Hepatocyte (in vitro differentiated cells): ENCODE measurements at regions not wholly inside any gene's neighbourhood (a gene's known extent, or its start where the extent isn't known, plus 50 kb on each side); places are given as distances from the start of the nearest gene placed in this dataset.

Experiments
- DNase-seq: peaks from one replicate; pipeline ENCODE4 v3.0.0-alpha.2; 2016; ENCODE audit warnings: low spot score
- H2AFZ ChIP-seq: fragments of 200-600 bp; sonication (generic); 2 replicates; pipeline ENCODE4 v1.6.0; 2016; ENCODE audit warnings: antibody characterized with exemption, mild to moderate bottlenecking
- H3K27ac ChIP-seq: fragments of 200-600 bp; sonication (generic); 2 replicates; pipeline ENCODE4 v1.5.1; 2016; ENCODE audit warnings: mild to moderate bottlenecking
- H3K27me3 ChIP-seq: fragments of 200-600 bp; sonication (generic); 2 replicates; pipeline ENCODE4 v1.6.1; 2016
- H3K36me3 ChIP-seq: fragments of 200-600 bp; sonication (generic); replicated peaks from 2 replicates; pipeline ENCODE4 v1.5.1; 2016; ENCODE audit warnings: low read depth; ENCODE audit not compliant: insufficient read depth
- H3K4me1 ChIP-seq: fragments of 200-600 bp; sonication (generic); 2 replicates; pipeline ENCODE4 v1.5.1; 2016; ENCODE audit warnings: mild to moderate bottlenecking, moderate library complexity; ENCODE audit not compliant: insufficient read depth
- H3K4me2 ChIP-seq: fragments of 200-600 bp; sonication (generic); 2 replicates; pipeline ENCODE4 v1.6.0; 2016
- H3K4me3 ChIP-seq: fragments of 200-600 bp; sonication (generic); 2 replicates; pipeline ENCODE4 v1.5.1; 2016; ENCODE audit warnings: mild to moderate bottlenecking
- H3K79me2 ChIP-seq: fragments of 200-600 bp; sonication (generic); 2 replicates; pipeline ENCODE4 v1.6.0; 2017; ENCODE audit warnings: mild to moderate bottlenecking
- H3K9me2 ChIP-seq: fragments of 200-600 bp; sonication (generic); replicated peaks from 2 replicates; pipeline ENCODE4 v1.6.0; 2017; ENCODE audit warnings: mild to moderate bottlenecking; ENCODE audit not compliant: insufficient read depth
- H3K9me3 ChIP-seq: fragments of 200-600 bp; sonication (generic); 2 replicates; pipeline ENCODE4 v1.5.1; 2016; ENCODE audit warnings: low read depth, mild to moderate bottlenecking
- H4K20me1 ChIP-seq: fragments of 200-600 bp; sonication (generic); 2 replicates; pipeline ENCODE4 v1.6.0; 2016; ENCODE audit warnings: mild to moderate bottlenecking; ENCODE audit not compliant: insufficient read depth, poor library complexity, severe bottlenecking
- EZH2 ChIP-seq: fragments of 200-600 bp; sonication (generic); IDR thresholded peaks from 2 replicates; pipeline ENCODE4 v1.6.1; 2016; ENCODE audit warnings: antibody characterized with exemption, mild to moderate bottlenecking, borderline replicate concordance
- EZH2phosphoT487 ChIP-seq: fragments of 200-600 bp; sonication (generic); IDR thresholded peaks from one replicate; pipeline ENCODE4 v1.6.1; 2018; ENCODE audit warnings: antibody characterized with exemption, mild to moderate bottlenecking, low read depth, moderate library complexity; ENCODE audit not compliant: unreplicated experiment, severe bottlenecking
- WGBS: methylation state at CpG from one replicate; pipeline ENCODE4 v1.1.6; 2016; ENCODE audit warnings: low lambda C conversion rate; ENCODE audit errors: missing lambda C conversion rate; 5-methylcytosine and 5-hydroxymethylcytosine counted together
- TF ChIP-seq, protein P1 (sequence below): fragments of 200-600 bp; sonication (generic); IDR thresholded peaks from 2 replicates; pipeline ENCODE4 v1.5.1; 2016; ENCODE audit warnings: antibody characterized with exemption, mild to moderate bottlenecking; ENCODE audit not compliant: poor library complexity

DNA sequence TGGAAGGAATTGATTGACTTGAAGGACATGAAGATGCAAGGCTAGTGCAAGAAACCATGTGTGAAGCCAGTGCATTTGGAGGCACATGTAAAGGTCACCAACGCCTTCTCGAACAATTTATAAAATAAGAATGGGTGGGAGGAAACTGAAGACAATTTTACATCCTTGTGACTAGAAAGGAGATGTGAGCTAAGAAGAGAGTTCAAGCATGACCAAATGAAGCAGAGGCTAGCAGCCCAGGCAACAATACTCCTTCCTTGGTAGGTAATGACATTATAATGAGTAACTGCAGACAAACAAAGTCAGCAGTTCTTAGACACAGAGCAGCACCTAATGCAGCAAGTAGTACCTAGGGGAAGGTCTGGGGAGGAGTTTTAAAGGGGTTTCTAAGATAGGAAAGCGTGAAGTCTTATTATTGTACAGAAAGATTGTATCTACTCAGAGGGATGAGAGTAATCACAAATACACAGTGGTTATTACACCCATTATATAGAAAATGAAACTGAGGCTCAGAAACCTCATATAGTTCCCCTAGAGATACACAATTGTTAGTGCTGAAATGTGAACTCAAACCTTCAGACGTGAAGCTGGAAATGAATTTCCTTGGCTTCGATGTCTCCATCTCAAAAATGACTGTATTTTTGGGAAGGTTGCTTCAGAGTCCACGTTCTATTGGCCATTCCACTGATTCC, 56.1 kb downstream of the ATXN3L start:
- Histone ChIP-seq H3K9me2 (no peaks in the 10 kb centered on the region), H3K27me3 (no peaks in the 10 kb centered on the region), H3K27ac (no peak overlapping the region), H3K36me3 (no peaks in the 10 kb centered on the region), H3K9me3 (no peaks in the 10 kb centered on the region), H3K4me3 (no peak overlapping the region), H3K4me1 (no peaks in the 10 kb centered on the region), H3K79me2 (no peaks in the 10 kb centered on the region), H3K4me2 (no peak overlapping the region), H4K20me1 (no peaks in the 10 kb centered on the region), H2AFZ (no peak overlapping the region)
- WGBS = over 99% methylated on average over 6 of the region's 6 CpGs
- DNase-seq = no peak
- TF ChIP-seq EZH2 (no peak), EZH2phosphoT487 (no peak)
- TF ChIP-seq, protein P1, sequence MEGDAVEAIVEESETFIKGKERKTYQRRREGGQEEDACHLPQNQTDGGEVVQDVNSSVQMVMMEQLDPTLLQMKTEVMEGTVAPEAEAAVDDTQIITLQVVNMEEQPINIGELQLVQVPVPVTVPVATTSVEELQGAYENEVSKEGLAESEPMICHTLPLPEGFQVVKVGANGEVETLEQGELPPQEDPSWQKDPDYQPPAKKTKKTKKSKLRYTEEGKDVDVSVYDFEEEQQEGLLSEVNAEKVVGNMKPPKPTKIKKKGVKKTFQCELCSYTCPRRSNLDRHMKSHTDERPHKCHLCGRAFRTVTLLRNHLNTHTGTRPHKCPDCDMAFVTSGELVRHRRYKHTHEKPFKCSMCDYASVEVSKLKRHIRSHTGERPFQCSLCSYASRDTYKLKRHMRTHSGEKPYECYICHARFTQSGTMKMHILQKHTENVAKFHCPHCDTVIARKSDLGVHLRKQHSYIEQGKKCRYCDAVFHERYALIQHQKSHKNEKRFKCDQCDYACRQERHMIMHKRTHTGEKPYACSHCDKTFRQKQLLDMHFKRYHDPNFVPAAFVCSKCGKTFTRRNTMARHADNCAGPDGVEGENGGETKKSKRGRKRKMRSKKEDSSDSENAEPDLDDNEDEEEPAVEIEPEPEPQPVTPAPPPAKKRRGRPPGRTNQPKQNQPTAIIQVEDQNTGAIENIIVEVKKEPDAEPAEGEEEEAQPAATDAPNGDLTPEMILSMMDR = no peak

- 65% methylated on average over 5 of the region's 5 CpGs for WGBS
- Histone ChIP-seq H3K27ac (no peak overlapping the region), H3K27me3 (no peaks in the 10 kb centered on the region), H3K36me3 (no peaks in the 10 kb centered on the region), H3K9me3 (no peaks in the 10 kb centered on the region), H2AFZ (no peak overlapping the region), H4K20me1 (no peaks in the 10 kb centered on the region), H3K4me1 (no peaks in the 10 kb centered on the region), H3K79me2 (no peaks in the 10 kb centered on the region), H3K4me2 (no peak overlapping the region), H3K9me2 (no peaks in the 10 kb centered on the region), H3K4me3 (no peak overlapping the region)
- TF ChIP-seq EZH2 = no peak
- no peak for TF ChIP-seq EZH2phosphoT487
- TF ChIP-seq, protein P1 = no peak
- no peak for DNase-seq
Observed at GRCh38 chrX:13261348-13261747, 58.5 kb downstream of the ATXN3L start.

DNA sequence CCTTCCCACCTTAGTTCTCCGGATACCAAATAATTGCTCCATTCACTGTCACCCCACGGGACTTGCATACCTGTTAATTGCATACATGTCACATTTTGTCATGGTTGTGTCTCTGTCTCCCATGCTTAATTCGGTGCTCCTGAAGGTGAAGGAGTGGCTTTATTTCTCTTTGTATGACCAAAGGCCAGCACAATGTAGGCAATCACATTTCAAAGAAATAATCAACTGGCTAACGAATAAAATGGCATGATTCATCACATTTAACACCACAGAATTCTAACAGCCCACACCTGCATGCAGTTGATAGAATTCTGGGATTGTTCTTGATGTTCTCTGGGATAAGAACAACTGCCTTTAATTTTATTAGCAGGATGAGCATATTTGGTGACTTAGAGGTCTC, 59.3 kb downstream of the ATXN3L start:
- H3K27me3 ChIP-seq = no peaks in the 10 kb centered on the region
- no peak overlapping the region for H2AFZ ChIP-seq
- H3K27ac ChIP-seq = no peak overlapping the region
- H3K79me2 ChIP-seq = no peaks in the 10 kb centered on the region
- no peak overlapping the region for H3K4me2 ChIP-seq
- H3K9me3 ChIP-seq = no peaks in the 10 kb centered on the region
- no peaks in the 10 kb centered on the region for H3K4me1 ChIP-seq
- H3K9me2 ChIP-seq = no peaks in the 10 kb centered on the region
- no peak overlapping the region for H3K4me3 ChIP-seq
- TF ChIP-seq EZH2 (no peak), EZH2phosphoT487 (no peak)
- TF ChIP-seq, protein P1 = no peak
- DNase-seq = no peak
- H3K36me3 ChIP-seq = no peaks in the 10 kb centered on the region
- no peaks in the 10 kb centered on the region for H4K20me1 ChIP-seq
- 91% methylated on average over 4 of the region's 4 CpGs for whole genome bisulfite sequencing

DNA sequence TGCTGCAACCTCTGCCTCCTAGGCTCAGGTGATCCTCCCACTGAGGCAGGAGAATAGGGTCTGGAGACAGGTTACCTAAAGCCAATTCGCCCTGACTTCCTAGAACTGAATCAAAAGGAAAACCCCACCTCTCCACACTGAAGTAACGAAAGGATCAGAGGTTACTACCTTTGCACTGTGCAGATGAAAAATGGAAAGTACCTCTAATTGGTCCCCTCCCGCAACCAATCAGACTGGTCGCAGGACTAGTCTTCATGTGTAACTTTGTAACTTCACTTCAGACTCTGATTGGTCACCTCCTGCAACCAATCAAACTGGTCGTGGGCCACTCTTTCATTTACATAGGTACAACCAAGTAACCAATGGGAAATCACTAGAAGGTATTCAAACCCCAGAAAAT, 61.1 kb downstream of the ATXN3L start:
- Histone ChIP-seq H2AFZ (no peak overlapping the region), H3K4me2 (no peak overlapping the region), H3K4me1 (peaks cover 7% of the 10 kb centered on the region), H3K27ac (no peak overlapping the region), H4K20me1 (no peaks in the 10 kb centered on the region), H3K9me3 (no peaks in the 10 kb centered on the region), H3K79me2 (no peaks in the 10 kb centered on the region), H3K9me2 (no peaks in the 10 kb centered on the region), H3K27me3 (no peaks in the 10 kb centered on the region), H3K4me3 (no peak overlapping the region), H3K36me3 (no peaks in the 10 kb centered on the region)
- WGBS = 93% methylated on average over 5 of the region's 5 CpGs
- no peak for DNase-seq
- TF ChIP-seq EZH2 (no peak), EZH2phosphoT487 (no peak)
- TF ChIP-seq, protein P1 = no peak
